Tibial nerve (tissue), 4 donors: ENCODE measurements at regions not wholly inside any gene's neighbourhood (a gene's known extent, or its start where the extent isn't known, plus 50 kb on each side); places are given as distances from the start of the nearest gene placed in this dataset.

ENCODE experiments used
- EP300 ChIP-seq, 2 donors: sonication (generic); formaldehyde crosslinking; IDR thresholded peaks; one replicate each; pipeline ENCODE4 v1.6.1; 2017; ENCODE audit warnings: antibody characterized with exemption in 2 of 2, mild to moderate bottlenecking in 1 of 2
- POLR2A ChIP-seq, 2 donors: fragments of 450-650 bp; IDR thresholded peaks; one replicate each; pipeline ENCODE4 v1.6.1; 2017; ENCODE audit warnings: antibody characterized with exemption in 2 of 2, mild to moderate bottlenecking in 2 of 2, moderate library complexity in 2 of 2
- TF ChIP-seq, protein P1 (sequence below), 5 experiments: fragments of 200-600 bp in 3 of 5; fragments of 450-650 bp in 2 of 5; sonication (generic) in 3 of 5; IDR thresholded peaks; one replicate each; pipeline ENCODE4 v1.5.1; 2016 to 2019; ENCODE audit warnings: antibody characterized with exemption in 5 of 5, mild to moderate bottlenecking in 3 of 5, moderate library complexity in 2 of 5

GRCh38 chr5:92730486-92730885, 850.5 kb downstream of the NR2F1-AS1 start:
- TF ChIP-seq, protein P1, sequence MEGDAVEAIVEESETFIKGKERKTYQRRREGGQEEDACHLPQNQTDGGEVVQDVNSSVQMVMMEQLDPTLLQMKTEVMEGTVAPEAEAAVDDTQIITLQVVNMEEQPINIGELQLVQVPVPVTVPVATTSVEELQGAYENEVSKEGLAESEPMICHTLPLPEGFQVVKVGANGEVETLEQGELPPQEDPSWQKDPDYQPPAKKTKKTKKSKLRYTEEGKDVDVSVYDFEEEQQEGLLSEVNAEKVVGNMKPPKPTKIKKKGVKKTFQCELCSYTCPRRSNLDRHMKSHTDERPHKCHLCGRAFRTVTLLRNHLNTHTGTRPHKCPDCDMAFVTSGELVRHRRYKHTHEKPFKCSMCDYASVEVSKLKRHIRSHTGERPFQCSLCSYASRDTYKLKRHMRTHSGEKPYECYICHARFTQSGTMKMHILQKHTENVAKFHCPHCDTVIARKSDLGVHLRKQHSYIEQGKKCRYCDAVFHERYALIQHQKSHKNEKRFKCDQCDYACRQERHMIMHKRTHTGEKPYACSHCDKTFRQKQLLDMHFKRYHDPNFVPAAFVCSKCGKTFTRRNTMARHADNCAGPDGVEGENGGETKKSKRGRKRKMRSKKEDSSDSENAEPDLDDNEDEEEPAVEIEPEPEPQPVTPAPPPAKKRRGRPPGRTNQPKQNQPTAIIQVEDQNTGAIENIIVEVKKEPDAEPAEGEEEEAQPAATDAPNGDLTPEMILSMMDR (IDR thresholded peaks at IDR 0.05), result no peak
- TF ChIP-seq POLR2A (IDR thresholded peaks at IDR 0.05) (no peak), EP300 (IDR thresholded peaks at IDR 0.05) (no peak)
